HuH-7 (cell line): ENCODE measurements at regions not wholly inside any gene's neighbourhood (a gene's known extent, or its start where the extent isn't known, plus 50 kb on each side); places are given as distances from the start of the nearest gene placed in this dataset.

ENCODE experiments used
- DNase-seq: peaks from one replicate; pipeline ENCODE4 v3.0.0; 2011; ENCODE audit warnings: low spot score

GRCh38 chr16:73210686-73211085, 162.8 kb upstream of the ZFHX3 start:
- no peak for DNase-seq

GRCh38 chr16:73210084-73210483, 162.2 kb upstream of the ZFHX3 start:
- no peak for DNase-seq

- no peak for DNase-seq
Observed at GRCh38 chr16:73209190-73209589, 161.3 kb upstream of the ZFHX3 start.

- no peak for DNase-seq
Observed at GRCh38 chr16:73206151-73206707, 158.3 kb upstream of the ZFHX3 start.

- DNase-seq: no peak
Observed at GRCh38 chr16:73205153-73205886, 157.4 kb upstream of the ZFHX3 start.

GRCh38 chr16:73204359-73205152, 156.6 kb upstream of the ZFHX3 start:
- DNase-seq: peak; percentile 44

- DNase-seq: peak; percentile 48
Observed at GRCh38 chr16:73202161-73202729, 154.3 kb upstream of the ZFHX3 start.

- DNase-seq: no peak
Observed at GRCh38 chr16:73199214-73199613, 151.3 kb upstream of the ZFHX3 start.

- DNase-seq: no peak
Observed at GRCh38 chr16:73198481-73198880, 150.6 kb upstream of the ZFHX3 start.

GRCh38 chr16:73197598-73197997, 149.7 kb upstream of the ZFHX3 start:
- no peak for DNase-seq

GRCh38 chr16:73196670-73197069, 148.7 kb upstream of the ZFHX3 start:
- peak; percentile 80 for DNase-seq

GRCh38 chr16:73193464-73193863, 145.5 kb upstream of the ZFHX3 start:
- no peak for DNase-seq

GRCh38 chr16:73192232-73192894, 144.4 kb upstream of the ZFHX3 start:
- no peak for DNase-seq

- no peak for DNase-seq
Observed at GRCh38 chr16:73191660-73192046, 143.7 kb upstream of the ZFHX3 start.

GRCh38 chr16:73190688-73191659, 143.0 kb upstream of the ZFHX3 start:
- no peak for DNase-seq

GRCh38 chr16:73190256-73190655, 142.3 kb upstream of the ZFHX3 start:
- DNase-seq: no peak

GRCh38 chr16:73189136-73189535, 141.2 kb upstream of the ZFHX3 start:
- no peak for DNase-seq

GRCh38 chr16:73186752-73187601, 139.0 kb upstream of the ZFHX3 start:
- DNase-seq: no peak

GRCh38 chr16:73185737-73186136, 137.8 kb upstream of the ZFHX3 start:
- DNase-seq: no peak

- no peak for DNase-seq
Observed at GRCh38 chr16:73183611-73184092, 135.7 kb upstream of the ZFHX3 start.
